Erythroblast (primary cell): ENCODE measurements at regions not wholly inside any gene's neighbourhood (a gene's known extent, or its start where the extent isn't known, plus 50 kb on each side); places are given as distances from the start of the nearest gene placed in this dataset.

Experiments used
- GATA1 ChIP-seq: IDR thresholded peaks from 2 replicates; pipeline ENCODE4 v1.6.1; 2011; ENCODE audit warnings: low read depth, mild to moderate bottlenecking, control low read depth, low read length, moderate library complexity
- POLR2A ChIP-seq: IDR thresholded peaks from 2 replicates; pipeline ENCODE4 v1.6.1; 2011; ENCODE audit warnings: mild to moderate bottlenecking, low read length

DNA sequence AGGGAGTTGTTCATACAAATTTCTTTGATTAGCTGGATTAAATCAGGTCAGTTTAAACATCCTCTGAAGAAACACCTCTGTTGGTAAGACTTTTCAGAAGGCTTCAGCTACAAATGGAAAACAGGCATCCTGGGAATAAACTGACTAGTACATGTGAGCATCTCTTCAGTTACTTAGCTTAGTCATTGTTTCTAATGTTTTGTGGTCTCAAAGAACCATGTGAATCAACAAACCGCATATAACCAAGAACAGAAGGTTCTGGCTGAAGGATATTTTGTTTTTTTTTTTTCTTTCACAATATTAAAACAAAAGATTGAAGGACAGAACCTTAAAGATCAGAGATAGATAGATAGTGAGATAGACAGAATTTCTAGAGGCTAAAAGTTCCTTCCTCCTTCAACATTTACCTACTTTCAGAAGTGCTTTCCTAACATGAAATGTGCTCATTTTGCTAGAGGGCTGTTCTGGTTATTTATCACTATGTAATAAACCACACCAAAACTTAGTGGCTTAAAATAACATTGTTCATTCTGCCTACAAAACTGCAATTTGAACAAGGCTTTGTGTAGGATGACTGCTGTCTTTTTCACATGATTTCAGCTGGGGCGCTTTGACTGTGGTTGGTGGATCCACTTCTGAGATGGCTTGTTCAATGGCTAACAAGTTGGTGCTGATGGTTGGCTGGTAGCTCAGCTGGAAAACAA is 119.8 kb upstream of the PTGFR start:
- TF ChIP-seq POLR2A (no peak), GATA1 (no peak)
